ENCODE measurements at regions not wholly inside any gene's neighbourhood (a gene's known extent, or its start where the extent isn't known, plus 50 kb on each side); places are given as distances from the start of the nearest gene placed in this dataset.

DNA sequence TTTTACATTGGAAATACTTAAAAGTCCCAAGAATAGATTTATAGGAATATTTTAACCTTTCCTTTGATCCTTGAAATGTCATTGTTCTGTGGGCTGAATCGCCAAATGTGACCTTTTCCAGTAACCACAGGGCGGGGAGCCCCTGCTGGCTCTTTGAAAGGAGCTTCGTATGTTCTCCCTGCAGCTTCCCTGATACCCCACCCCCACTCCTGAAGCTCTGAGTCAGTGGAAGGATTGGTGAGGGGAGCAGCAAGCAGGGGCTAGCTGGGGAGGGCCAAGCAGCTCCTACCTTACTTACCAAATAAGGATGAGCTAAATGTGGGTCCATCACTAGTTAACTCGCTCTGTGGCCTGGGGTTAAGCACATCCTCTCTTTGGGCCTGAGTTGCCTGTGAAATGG, 87.7 kb downstream of the CHST1 start:
- TF ChIP-seq, protein P1, sequence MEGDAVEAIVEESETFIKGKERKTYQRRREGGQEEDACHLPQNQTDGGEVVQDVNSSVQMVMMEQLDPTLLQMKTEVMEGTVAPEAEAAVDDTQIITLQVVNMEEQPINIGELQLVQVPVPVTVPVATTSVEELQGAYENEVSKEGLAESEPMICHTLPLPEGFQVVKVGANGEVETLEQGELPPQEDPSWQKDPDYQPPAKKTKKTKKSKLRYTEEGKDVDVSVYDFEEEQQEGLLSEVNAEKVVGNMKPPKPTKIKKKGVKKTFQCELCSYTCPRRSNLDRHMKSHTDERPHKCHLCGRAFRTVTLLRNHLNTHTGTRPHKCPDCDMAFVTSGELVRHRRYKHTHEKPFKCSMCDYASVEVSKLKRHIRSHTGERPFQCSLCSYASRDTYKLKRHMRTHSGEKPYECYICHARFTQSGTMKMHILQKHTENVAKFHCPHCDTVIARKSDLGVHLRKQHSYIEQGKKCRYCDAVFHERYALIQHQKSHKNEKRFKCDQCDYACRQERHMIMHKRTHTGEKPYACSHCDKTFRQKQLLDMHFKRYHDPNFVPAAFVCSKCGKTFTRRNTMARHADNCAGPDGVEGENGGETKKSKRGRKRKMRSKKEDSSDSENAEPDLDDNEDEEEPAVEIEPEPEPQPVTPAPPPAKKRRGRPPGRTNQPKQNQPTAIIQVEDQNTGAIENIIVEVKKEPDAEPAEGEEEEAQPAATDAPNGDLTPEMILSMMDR (IDR thresholded peaks at IDR 0.05; ENCODE audit: low read length): no peak
- TF ChIP-seq EZH2phosphoT487 (IDR thresholded peaks at IDR 0.05; ENCODE audit: low read length): no peak
- TF ChIP-seq EZH2 (optimal IDR thresholded peaks at IDR 0.05; ENCODE audit: low read depth, low read length): no peak

Measured in MM.1S (cell line).